HL-60 (cell line): ENCODE measurements at regions not wholly inside any gene's neighbourhood (a gene's known extent, or its start where the extent isn't known, plus 50 kb on each side); places are given as distances from the start of the nearest gene placed in this dataset.
"Not testable (repeated sequence)": the region's sequence is repeated elsewhere in the genome, so short reads cannot be mapped to it uniquely, and the experiment has no call there.

Source experiments
- DNase-seq, 2 experiments: peaks; one replicate each; pipeline ENCODE4 v3.0.0-alpha.2; 2010 to 2020; ENCODE audit warnings: low read depth in 1 of 2, low spot score in 1 of 2
- H3K27ac ChIP-seq: fragments of 250-450 bp; sonication (Bioruptor Pico); replicated peaks from 2 replicates; pipeline ENCODE4 v1.5.1; 2020; ENCODE audit warnings: mild to moderate bottlenecking, moderate library complexity
- H3K27me3 ChIP-seq: fragments of 250-450 bp; sonication (Bioruptor Pico); 2 replicates; pipeline ENCODE4 v1.5.1; 2021; ENCODE audit warnings: mild to moderate bottlenecking, moderate library complexity; ENCODE audit not compliant: insufficient read depth, poor library complexity, severe bottlenecking
- H3K4me3 ChIP-seq: replicated peaks from 2 replicates; pipeline ENCODE4 v1.5.1; 2011; ENCODE audit warnings: mild to moderate bottlenecking, control low read depth, low read length; ENCODE audit not compliant: insufficient read depth
- CTCF ChIP-seq: IDR thresholded peaks from one replicate; pipeline ENCODE4 v1.5.1; 2011; ENCODE audit warnings: low read length, control low read depth, inconsistent platforms; ENCODE audit not compliant: insufficient read depth
- GABPA ChIP-seq: IDR thresholded peaks from 2 replicates; pipeline ENCODE4 v1.6.1; 2012; ENCODE audit warnings: low read depth
- POLR2AphosphoS5 ChIP-seq: IDR thresholded peaks from 2 replicates; pipeline ENCODE4 v1.6.1; 2012; ENCODE audit warnings: low read depth
- REST ChIP-seq: IDR thresholded peaks from 2 replicates; pipeline ENCODE4 v1.6.1; 2012; ENCODE audit warnings: low read depth; ENCODE audit not compliant: insufficient replicate concordance
- SPI1 ChIP-seq: IDR thresholded peaks from 2 replicates; pipeline ENCODE4 v1.6.1; 2012; ENCODE audit warnings: low read depth, mild to moderate bottlenecking, borderline replicate concordance

GRCh38 chr2:220821683-220822082 is 750.4 kb downstream of the EPHA4 start:
- no peak overlapping the region for H3K4me3 ChIP-seq
- TF ChIP-seq REST (no peak), CTCF (no peak), GABPA (no peak), POLR2AphosphoS5 (no peak), SPI1 (no peak)

GRCh38 chr2:220823590-220823989 is 748.5 kb downstream of the EPHA4 start:
- H3K27ac ChIP-seq, H3K27me3 ChIP-seq, H3K4me3 ChIP-seq, DNase-seq: not testable (repeated sequence)

More at GRCh38 chr2:220821683-220822082, 750.4 kb downstream of the EPHA4 start:
- DNase-seq = no peak
- no peak overlapping the region for H3K27ac ChIP-seq
- no peaks in the 10 kb centered on the region for H3K27me3 ChIP-seq

- Histone ChIP-seq H3K4me3 (no peak overlapping the region), H3K27ac (no peak overlapping the region), H3K27me3 (no peaks in the 10 kb centered on the region)
- TF ChIP-seq CTCF (no peak), REST (no peak)
- no peak for DNase-seq
Measured at GRCh38 chr2:220833446-220833845, 738.7 kb downstream of the EPHA4 start.

GRCh38 chr2:220835583-220835982 is 736.5 kb downstream of the EPHA4 start:
- Histone ChIP-seq H3K27me3 (no peaks in the 10 kb centered on the region), H3K27ac (no peak overlapping the region), H3K4me3 (no peak overlapping the region)
- TF ChIP-seq GABPA (no peak), SPI1 (no peak), CTCF (no peak), REST (no peak), POLR2AphosphoS5 (no peak)
- DNase-seq = no peak
